RKO (cell line): ENCODE measurements at regions not wholly inside any gene's neighbourhood (a gene's known extent, or its start where the extent isn't known, plus 50 kb on each side); places are given as distances from the start of the nearest gene placed in this dataset.

Experiments used
- DNase-seq: peaks from one replicate; pipeline ENCODE4 v3.0.0-alpha.2; 2016; ENCODE audit warnings: low spot score

- DNase-seq = no peak
These were observed 243.7 kb downstream of the SLC16A7 start for GRCh38 chr12:59839514-59839913.

GRCh38 chr12:59843260-59843843 is 247.5 kb downstream of the SLC16A7 start:
- no peak for DNase-seq

- DNase-seq = no peak
These were observed 248.9 kb downstream of the SLC16A7 start for GRCh38 chr12:59844750-59845149.

- DNase-seq = no peak
These were observed 249.5 kb downstream of the SLC16A7 start for GRCh38 chr12:59845293-59845692.

GRCh38 chr12:59847127-59847526 is 251.3 kb downstream of the SLC16A7 start:
- no peak for DNase-seq

- DNase-seq = no peak
These were observed 254.4 kb downstream of the SLC16A7 start for GRCh38 chr12:59850268-59850667.

GRCh38 chr12:59858508-59859170 is 262.8 kb downstream of the SLC16A7 start:
- no peak for DNase-seq

GRCh38 chr12:59859171-59859510 is 263.3 kb downstream of the SLC16A7 start:
- no peak for DNase-seq

GRCh38 chr12:59861635-59862034 is 265.8 kb downstream of the SLC16A7 start:
- no peak for DNase-seq

- DNase-seq = no peak
These were observed 271.2 kb downstream of the SLC16A7 start for GRCh38 chr12:59867055-59867454.

- DNase-seq = no peak
These were observed 271.9 kb downstream of the SLC16A7 start for GRCh38 chr12:59867689-59868088.

- DNase-seq = no peak
These were observed 275.9 kb downstream of the SLC16A7 start for GRCh38 chr12:59871779-59872178.

GRCh38 chr12:59873136-59873535 is 277.3 kb downstream of the SLC16A7 start:
- no peak for DNase-seq

- DNase-seq = no peak
These were observed 279.0 kb downstream of the SLC16A7 start for GRCh38 chr12:59874781-59875180.

GRCh38 chr12:59886131-59886733 is 290.4 kb downstream of the SLC16A7 start:
- no peak for DNase-seq

GRCh38 chr12:59887178-59887577 is 291.3 kb downstream of the SLC16A7 start:
- DNase-seq = no peak

GRCh38 chr12:59890896-59891579 is 295.2 kb downstream of the SLC16A7 start:
- no peak for DNase-seq

GRCh38 chr12:59895166-59895775 is 299.4 kb downstream of the SLC16A7 start:
- DNase-seq = no peak

- DNase-seq = no peak
These were observed 309.2 kb downstream of the SLC16A7 start for GRCh38 chr12:59904874-59905521.

GRCh38 chr12:59911516-59911915 is 315.7 kb downstream of the SLC16A7 start:
- DNase-seq = no peak

- no peak for DNase-seq
These were observed 321.2 kb downstream of the SLC16A7 start for GRCh38 chr12:59916988-59917387.

GRCh38 chr12:59927032-59927431 is 331.2 kb downstream of the SLC16A7 start:
- no peak for DNase-seq
